Karpas-422 (cell line): ENCODE measurements at regions not wholly inside any gene's neighbourhood (a gene's known extent, or its start where the extent isn't known, plus 50 kb on each side); places are given as distances from the start of the nearest gene placed in this dataset.
A peak's percentile ranks its signal among the peaks of the same experiment; 100 is the strongest.
"Not testable (repeated sequence)": the region's sequence is repeated elsewhere in the genome, so short reads cannot be mapped to it uniquely, and the experiment has no call there.

Experiments used
- DNase-seq: peaks from one replicate; pipeline ENCODE4 v3.0.0-alpha.2; 2015
- H2AFZ ChIP-seq: fragments of 200-600 bp; sonication (generic); 2 replicates; pipeline ENCODE4 v1.6.1; 2014; ENCODE audit warnings: antibody characterized with exemption, low read length, mixed read lengths
- H3K27ac ChIP-seq: fragments of 200-600 bp; sonication (generic); 2 replicates; pipeline ENCODE4 v1.5.1; 2014; ENCODE audit warnings: mild to moderate bottlenecking, low read length, moderate library complexity
- H3K27me3 ChIP-seq: fragments of 200-600 bp; sonication (generic); 2 replicates; pipeline ENCODE4 v1.6.1; 2014; ENCODE audit warnings: low read length, mixed read lengths
- H3K36me3 ChIP-seq: fragments of 200-600 bp; sonication (generic); 2 replicates; pipeline ENCODE4 v1.6.1; 2014; ENCODE audit warnings: low read length, mixed read lengths; ENCODE audit not compliant: insufficient read depth
- H3K4me1 ChIP-seq: fragments of 200-600 bp; sonication (generic); 2 replicates; pipeline ENCODE4 v1.6.1; 2014; ENCODE audit warnings: mild to moderate bottlenecking, low read length, mixed read lengths
- H3K4me2 ChIP-seq: fragments of 200-600 bp; sonication (generic); 2 replicates; pipeline ENCODE4 v1.6.1; 2014; ENCODE audit warnings: low read length, low read depth, mild to moderate bottlenecking; ENCODE audit not compliant: poor library complexity, severe bottlenecking
- H3K4me3 ChIP-seq: fragments of 200-600 bp; sonication (generic); 2 replicates; pipeline ENCODE4 v1.5.1; 2014; ENCODE audit warnings: mild to moderate bottlenecking, antibody characterized with exemption, low read length, mixed read lengths
- H3K79me2 ChIP-seq: fragments of 200-600 bp; sonication (generic); 2 replicates; pipeline ENCODE4 v1.6.1; 2014; ENCODE audit warnings: mild to moderate bottlenecking, low read length, mixed read lengths
- H3K9ac ChIP-seq: fragments of 200-600 bp; sonication (generic); 2 replicates; pipeline ENCODE4 v1.6.0; 2014; ENCODE audit warnings: low read length
- H3K9me2 ChIP-seq: fragments of 200-600 bp; sonication (generic), shearing (Covaris generic); replicated peaks from 2 replicates; pipeline ENCODE4 v1.6.0; 2014; ENCODE audit warnings: mild to moderate bottlenecking, low read length, moderate library complexity; ENCODE audit not compliant: insufficient read depth
- H3K9me3 ChIP-seq: fragments of 300-700, 200-600 bp; sonication (generic); 2 replicates; pipeline ENCODE4 v1.6.1; 2014; ENCODE audit warnings: low read length, mixed read lengths
- H4K20me1 ChIP-seq: fragments of 200-600 bp; sonication (generic); 2 replicates; pipeline ENCODE4 v1.6.1; 2014; ENCODE audit warnings: mild to moderate bottlenecking, antibody characterized with exemption, low read length, low read depth; ENCODE audit not compliant: insufficient read depth

DNA sequence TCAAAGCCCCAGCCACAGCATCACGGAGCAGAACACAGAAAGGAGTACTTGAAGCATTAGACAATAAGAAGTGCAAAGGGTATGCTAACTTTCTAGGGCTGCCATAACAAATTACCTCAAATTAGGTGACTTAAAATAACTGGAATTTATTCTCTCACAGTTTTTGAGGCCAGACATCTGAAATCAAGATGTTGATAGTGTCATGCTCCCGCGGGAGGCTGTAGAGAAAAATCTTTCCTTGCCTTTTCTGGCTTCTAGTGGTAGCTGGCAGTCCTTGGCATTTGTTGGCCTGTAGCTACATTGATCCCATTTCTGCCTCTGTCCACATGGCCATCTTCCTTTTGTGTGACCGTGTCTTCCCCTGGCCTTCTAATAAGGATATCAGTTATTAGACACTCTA is 51.9 kb upstream of the SPDL1 start:
- no peak overlapping the region for H3K4me3 ChIP-seq
- no peaks in the 10 kb centered on the region for H3K4me1 ChIP-seq
- H3K9ac ChIP-seq, result no peak overlapping the region
- H3K9me2 ChIP-seq, result no peaks in the 10 kb centered on the region
- no peaks in the 10 kb centered on the region for H3K36me3 ChIP-seq
- no peaks in the 10 kb centered on the region for H3K79me2 ChIP-seq
- no peaks in the 10 kb centered on the region for H4K20me1 ChIP-seq
- H3K4me2 ChIP-seq, result no peak overlapping the region
- H3K9me3 ChIP-seq, result no peaks in the 10 kb centered on the region
- no peak overlapping the region for H3K27ac ChIP-seq
- no peak overlapping the region for H2AFZ ChIP-seq
- DNase-seq, result no peak
- no peaks in the 10 kb centered on the region for H3K27me3 ChIP-seq

DNA sequence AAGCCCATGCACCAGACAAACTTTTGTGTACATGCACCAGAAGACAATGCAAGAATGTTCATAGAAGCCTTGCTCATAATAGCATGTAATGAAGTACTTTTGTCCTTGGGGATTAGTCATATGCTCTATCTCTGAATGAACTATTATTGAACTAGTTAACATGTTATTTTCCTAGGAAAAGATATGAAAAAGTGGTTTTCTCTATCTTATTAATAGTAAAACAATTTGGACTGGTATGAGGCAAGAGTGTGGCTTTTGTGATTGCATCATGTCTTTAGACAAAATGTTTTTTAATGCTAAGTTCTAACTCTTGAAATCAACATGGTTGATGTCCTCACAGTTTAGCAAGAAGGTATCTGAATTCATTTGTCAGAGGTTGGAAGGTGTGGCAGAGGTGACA is 55.7 kb upstream of the SPDL1 start:
- H3K9me3 ChIP-seq, result no peaks in the 10 kb centered on the region
- no peaks in the 10 kb centered on the region for H3K36me3 ChIP-seq
- H3K4me3 ChIP-seq, result no peak overlapping the region
- H2AFZ ChIP-seq, result no peak overlapping the region
- no peak overlapping the region for H3K27ac ChIP-seq
- no peak overlapping the region for H3K4me2 ChIP-seq
- H3K4me1 ChIP-seq, result no peaks in the 10 kb centered on the region
- H3K9me2 ChIP-seq, result no peaks in the 10 kb centered on the region
- H3K9ac ChIP-seq, result no peak overlapping the region
- no peaks in the 10 kb centered on the region for H3K79me2 ChIP-seq
- DNase-seq, result no peak
- no peaks in the 10 kb centered on the region for H4K20me1 ChIP-seq
- H3K27me3 ChIP-seq, result no peaks in the 10 kb centered on the region

DNA sequence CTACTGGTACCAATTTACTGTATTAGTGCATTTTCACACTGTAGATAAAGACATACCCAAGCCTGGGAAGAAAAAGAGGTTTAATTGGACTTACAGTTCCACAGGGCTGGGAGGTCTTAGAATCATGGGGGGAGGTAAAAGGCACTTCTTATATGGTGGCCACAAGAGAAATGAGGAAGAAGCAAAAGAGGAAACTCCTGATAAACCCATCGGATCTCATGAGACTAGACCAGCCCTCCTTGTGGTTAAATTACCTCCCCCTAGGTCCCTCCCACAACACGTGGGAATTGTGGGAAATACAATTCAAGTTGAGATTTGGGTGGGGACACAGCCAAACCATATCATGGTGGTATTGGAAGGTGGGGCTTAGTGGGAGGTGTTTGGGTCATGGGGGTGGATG is 56.5 kb upstream of the SPDL1 start:
- Histone ChIP-seq H3K9ac (no peak overlapping the region), H3K9me2 (no peaks in the 10 kb centered on the region), H3K27me3 (no peaks in the 10 kb centered on the region), H2AFZ (no peak overlapping the region), H3K4me1 (no peaks in the 10 kb centered on the region), H3K4me2 (no peak overlapping the region), H3K9me3 (no peaks in the 10 kb centered on the region), H3K79me2 (no peaks in the 10 kb centered on the region), H3K4me3 (no peak overlapping the region), H3K27ac (no peak overlapping the region), H3K36me3 (no peaks in the 10 kb centered on the region), H4K20me1 (no peaks in the 10 kb centered on the region)
- DNase-seq, result no peak

DNA sequence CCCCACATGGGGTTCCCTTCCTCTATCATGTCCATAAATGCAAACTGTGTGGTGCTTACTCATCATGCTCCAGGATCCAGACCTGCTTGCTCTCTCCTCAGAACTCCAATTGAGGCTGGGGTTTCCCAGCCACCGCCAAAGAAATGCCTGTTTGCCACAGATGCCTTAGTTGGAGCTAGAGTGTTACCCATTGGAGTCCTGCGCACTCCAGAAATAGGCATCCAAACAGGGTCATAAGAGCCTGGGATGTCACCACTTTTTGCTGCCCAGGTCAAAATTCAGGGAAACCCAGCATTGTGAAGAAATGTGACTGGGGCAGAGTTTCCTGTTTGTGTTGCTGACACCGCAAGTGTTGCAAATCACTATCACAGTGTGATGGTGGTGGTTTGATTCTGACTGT is 60.7 kb upstream of the SPDL1 start:
- no peak for DNase-seq
- Histone ChIP-seq H3K9me3 (no peaks in the 10 kb centered on the region), H3K4me2 (no peak overlapping the region), H2AFZ (no peak overlapping the region), H3K4me1 (no peaks in the 10 kb centered on the region), H3K4me3 (no peak overlapping the region), H3K27ac (no peak overlapping the region), H4K20me1 (no peaks in the 10 kb centered on the region), H3K27me3 (no peaks in the 10 kb centered on the region), H3K36me3 (no peaks in the 10 kb centered on the region), H3K9ac (no peak overlapping the region), H3K79me2 (no peaks in the 10 kb centered on the region), H3K9me2 (no peaks in the 10 kb centered on the region)

DNA sequence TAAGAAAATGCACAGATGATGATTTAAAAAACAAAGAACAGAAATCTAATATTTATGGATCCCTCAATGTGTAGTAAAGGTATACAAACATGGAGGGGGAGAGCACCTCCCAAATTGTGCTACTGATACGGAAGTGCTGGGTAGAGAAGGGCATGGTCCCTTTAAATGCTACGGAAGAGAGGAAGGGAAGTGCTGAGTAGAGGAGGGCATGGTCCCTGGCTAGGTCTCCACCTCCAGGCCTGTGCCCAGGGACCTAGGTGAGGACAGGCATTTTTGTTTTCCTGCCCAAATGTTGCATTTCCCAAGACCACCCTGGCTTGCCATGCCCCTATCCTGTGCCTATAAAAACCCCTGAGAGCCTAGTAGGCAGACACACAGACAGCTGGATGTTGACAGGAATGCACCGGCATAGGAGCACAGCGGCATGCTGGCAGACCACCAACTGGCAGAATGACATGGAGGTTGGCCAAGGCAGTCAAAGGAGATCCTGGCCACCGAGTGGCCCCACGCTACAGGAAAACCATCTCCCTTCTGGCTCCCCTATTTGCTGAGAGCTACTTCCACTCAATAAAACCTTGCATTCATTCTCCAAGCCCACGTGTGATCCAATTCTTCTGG is 62.1 kb upstream of the SPDL1 start:
- no peak overlapping the region for H3K9ac ChIP-seq
- no peak overlapping the region for H3K4me3 ChIP-seq
- no peaks in the 10 kb centered on the region for H3K79me2 ChIP-seq
- H3K9me2 ChIP-seq, result no peaks in the 10 kb centered on the region
- H3K27ac ChIP-seq, result no peak overlapping the region
- H2AFZ ChIP-seq, result no peak overlapping the region
- no peaks in the 10 kb centered on the region for H3K4me1 ChIP-seq
- no peak for DNase-seq
- no peaks in the 10 kb centered on the region for H3K9me3 ChIP-seq
- no peaks in the 10 kb centered on the region for H3K36me3 ChIP-seq
- no peak overlapping the region for H3K4me2 ChIP-seq
- no peaks in the 10 kb centered on the region for H3K27me3 ChIP-seq
- H4K20me1 ChIP-seq, result no peaks in the 10 kb centered on the region

DNA sequence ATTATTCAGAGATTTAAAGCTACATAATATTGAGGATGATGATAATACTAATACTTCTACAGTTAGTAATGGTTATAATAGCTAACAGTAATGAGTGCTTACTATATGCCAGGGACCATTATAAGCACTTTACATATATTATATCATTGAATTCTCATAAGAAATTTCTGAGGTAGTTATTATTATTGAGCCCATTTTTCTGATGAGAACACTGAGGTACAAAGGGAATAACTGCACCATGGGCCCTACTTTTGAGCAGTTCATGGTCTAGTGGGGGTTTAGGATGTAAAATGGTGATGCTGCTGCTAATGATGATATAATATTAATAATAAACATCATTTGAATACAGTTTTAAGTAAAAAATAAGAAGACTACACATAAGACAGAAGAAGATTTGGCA is 64.2 kb upstream of the SPDL1 start:
- no peaks in the 10 kb centered on the region for H3K9me3 ChIP-seq

DNA sequence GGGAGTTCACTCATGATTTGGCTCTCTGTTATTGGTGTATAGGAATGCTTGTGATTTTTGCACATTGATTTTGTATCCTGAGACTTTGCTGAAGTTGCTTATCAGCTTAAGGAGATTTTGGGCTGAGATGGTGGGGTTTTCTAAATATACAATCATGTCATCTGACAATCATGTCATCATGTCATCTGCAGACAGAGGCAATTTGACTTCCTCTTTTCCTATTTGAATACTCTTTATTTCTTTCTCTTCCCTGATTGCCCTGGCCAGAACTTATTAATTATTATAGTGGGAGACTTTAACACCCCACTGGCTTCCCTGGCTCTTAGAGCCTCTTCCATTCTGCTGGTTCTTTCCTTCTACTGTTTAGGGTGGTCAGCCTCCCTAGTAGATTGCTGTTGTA is 64.8 kb upstream of the SPDL1 start:
- H3K4me1 ChIP-seq, H4K20me1 ChIP-seq, H3K79me2 ChIP-seq, DNase-seq, H2AFZ ChIP-seq, H3K36me3 ChIP-seq, H3K27ac ChIP-seq, H3K9me3 ChIP-seq, H3K9me2 ChIP-seq, H3K9ac ChIP-seq, H3K27me3 ChIP-seq, H3K4me2 ChIP-seq, H3K4me3 ChIP-seq: not testable (repeated sequence)

More for the DNA sequence above, 64.2 kb upstream of the SPDL1 start:
- Histone ChIP-seq H3K79me2 (no peaks in the 10 kb centered on the region), H3K27me3 (no peaks in the 10 kb centered on the region), H3K4me3 (no peak overlapping the region), H4K20me1 (no peaks in the 10 kb centered on the region), H3K27ac (no peak overlapping the region), H3K9me2 (no peaks in the 10 kb centered on the region), H2AFZ (no peak overlapping the region), H3K36me3 (no peaks in the 10 kb centered on the region), H3K4me1 (no peaks in the 10 kb centered on the region), H3K4me2 (no peak overlapping the region), H3K9ac (no peak overlapping the region)
- no peak for DNase-seq

DNA sequence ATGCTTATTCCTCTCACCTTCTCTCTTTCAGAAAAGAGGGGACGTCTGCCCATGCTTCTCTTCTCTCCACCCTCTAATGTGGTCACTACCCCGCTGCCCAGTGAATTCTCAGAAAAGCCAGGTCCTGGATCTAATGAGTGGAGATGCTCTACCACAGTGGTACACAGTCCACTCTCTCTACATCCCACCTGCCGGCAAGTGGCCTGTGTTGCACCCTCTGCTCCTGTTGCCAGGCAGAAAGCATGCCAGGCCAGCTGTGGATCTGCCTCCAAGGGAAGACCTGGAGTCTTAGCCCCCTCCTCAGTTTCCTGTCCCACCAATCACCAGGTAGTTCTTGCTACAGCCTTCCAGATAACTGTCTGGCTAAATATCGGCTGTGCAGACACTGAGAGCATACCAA is 71.2 kb upstream of the SPDL1 start:
- H3K9me3 ChIP-seq, result no peaks in the 10 kb centered on the region
- no peaks in the 10 kb centered on the region for H3K27me3 ChIP-seq
- no peak for DNase-seq
- no peak overlapping the region for H2AFZ ChIP-seq
- no peak overlapping the region for H3K4me2 ChIP-seq
- no peaks in the 10 kb centered on the region for H3K9me2 ChIP-seq
- H3K4me1 ChIP-seq, result no peaks in the 10 kb centered on the region
- H3K4me3 ChIP-seq, result no peak overlapping the region
- no peak overlapping the region for H3K27ac ChIP-seq
- no peaks in the 10 kb centered on the region for H3K79me2 ChIP-seq
- no peaks in the 10 kb centered on the region for H3K36me3 ChIP-seq
- no peaks in the 10 kb centered on the region for H4K20me1 ChIP-seq
- no peak overlapping the region for H3K9ac ChIP-seq

DNA sequence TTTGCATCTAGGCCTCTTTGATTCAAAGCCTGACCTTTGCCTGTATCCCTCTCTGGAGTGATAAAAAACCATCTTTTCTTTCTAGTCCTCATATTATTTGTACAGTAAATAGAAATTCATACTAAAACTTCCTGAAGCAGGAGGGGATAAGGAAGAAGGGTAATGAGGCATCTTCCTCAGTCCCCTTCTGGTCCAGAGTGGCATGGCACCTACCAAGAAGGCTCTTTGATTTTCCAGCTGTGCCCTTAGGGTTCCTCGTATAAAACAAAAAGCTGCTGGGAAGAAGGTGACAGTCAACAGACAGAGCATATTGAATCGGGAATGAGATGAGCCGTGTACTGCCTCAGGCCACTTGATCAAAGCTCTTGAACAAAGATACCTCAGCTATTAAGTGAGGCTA is 71.9 kb upstream of the SPDL1 start:
- Histone ChIP-seq H3K4me2 (no peak overlapping the region), H2AFZ (no peak overlapping the region), H3K27me3 (no peaks in the 10 kb centered on the region), H3K9me3 (no peaks in the 10 kb centered on the region), H4K20me1 (no peaks in the 10 kb centered on the region), H3K9ac (no peak overlapping the region), H3K4me1 (no peaks in the 10 kb centered on the region), H3K27ac (no peak overlapping the region), H3K4me3 (no peak overlapping the region), H3K36me3 (no peaks in the 10 kb centered on the region), H3K9me2 (no peaks in the 10 kb centered on the region), H3K79me2 (no peaks in the 10 kb centered on the region)
- peak; percentile 34 for DNase-seq
